GM19463 (cell line): ENCODE measurements at regions not wholly inside any gene's neighbourhood (a gene's known extent, or its start where the extent isn't known, plus 50 kb on each side); places are given as distances from the start of the nearest gene placed in this dataset.
"Not testable (repeated sequence)": the region's sequence is repeated elsewhere in the genome, so short reads cannot be mapped to it uniquely, and the experiment has no call there.

Experiments used
- ATAC-seq: cut with Tn5 transposase; IDR thresholded peaks from one replicate; pipeline ENCODE4 v1.9.1; 2021; ENCODE audit warnings: mild to moderate bottlenecking, moderate library complexity; ENCODE audit not compliant: unreplicated experiment

- ATAC-seq, result no peak
Observed at GRCh38 chr4:111360906-111361305, 738.0 kb upstream of the PITX2 start.

GRCh38 chr4:111362941-111363361 is 740.1 kb upstream of the PITX2 start:
- no peak for ATAC-seq

- not testable (repeated sequence) for ATAC-seq
Observed at GRCh38 chr4:111377880-111378279, 755.0 kb upstream of the PITX2 start.

- no peak for ATAC-seq
Observed at GRCh38 chr4:111388561-111388960, 756.7 kb upstream of the FAM241A start.

GRCh38 chr4:111391829-111392228 is 753.4 kb upstream of the FAM241A start:
- no peak for ATAC-seq

GRCh38 chr4:111393781-111394180 is 751.5 kb upstream of the FAM241A start:
- ATAC-seq, result no peak

GRCh38 chr4:111398906-111399330 is 746.3 kb upstream of the FAM241A start:
- no peak for ATAC-seq

GRCh38 chr4:111399623-111400022 is 745.6 kb upstream of the FAM241A start:
- no peak for ATAC-seq

GRCh38 chr4:111400741-111401140 is 744.5 kb upstream of the FAM241A start:
- no peak for ATAC-seq

GRCh38 chr4:111404673-111405072 is 740.6 kb upstream of the FAM241A start:
- no peak for ATAC-seq

GRCh38 chr4:111405989-111406388 is 739.3 kb upstream of the FAM241A start:
- ATAC-seq, result no peak

GRCh38 chr4:111410571-111410970 is 734.7 kb upstream of the FAM241A start:
- ATAC-seq, result no peak

GRCh38 chr4:111417521-111417920 is 727.7 kb upstream of the FAM241A start:
- ATAC-seq, result no peak

GRCh38 chr4:111433441-111433840 is 711.8 kb upstream of the FAM241A start:
- ATAC-seq, result no peak

- no peak for ATAC-seq
Observed at GRCh38 chr4:111434586-111434985, 710.7 kb upstream of the FAM241A start.

- no peak for ATAC-seq
Observed at GRCh38 chr4:111435986-111436744, 709.1 kb upstream of the FAM241A start.

GRCh38 chr4:111441687-111442086 is 703.6 kb upstream of the FAM241A start:
- no peak for ATAC-seq

- ATAC-seq, result not testable (repeated sequence)
Observed at GRCh38 chr4:111444836-111445235, 700.4 kb upstream of the FAM241A start.

- ATAC-seq, result no peak
Observed at GRCh38 chr4:111449657-111450056, 695.6 kb upstream of the FAM241A start.

GRCh38 chr4:111450867-111451266 is 694.4 kb upstream of the FAM241A start:
- ATAC-seq, result peak; percentile 79

- ATAC-seq, result no peak
Observed at GRCh38 chr4:111453216-111453615, 692.0 kb upstream of the FAM241A start.

GRCh38 chr4:111454961-111455360 is 690.3 kb upstream of the FAM241A start:
- ATAC-seq, result no peak
